ENCODE measurements at regions not wholly inside any gene's neighbourhood (a gene's known extent, or its start where the extent isn't known, plus 50 kb on each side); places are given as distances from the start of the nearest gene placed in this dataset.

DNA sequence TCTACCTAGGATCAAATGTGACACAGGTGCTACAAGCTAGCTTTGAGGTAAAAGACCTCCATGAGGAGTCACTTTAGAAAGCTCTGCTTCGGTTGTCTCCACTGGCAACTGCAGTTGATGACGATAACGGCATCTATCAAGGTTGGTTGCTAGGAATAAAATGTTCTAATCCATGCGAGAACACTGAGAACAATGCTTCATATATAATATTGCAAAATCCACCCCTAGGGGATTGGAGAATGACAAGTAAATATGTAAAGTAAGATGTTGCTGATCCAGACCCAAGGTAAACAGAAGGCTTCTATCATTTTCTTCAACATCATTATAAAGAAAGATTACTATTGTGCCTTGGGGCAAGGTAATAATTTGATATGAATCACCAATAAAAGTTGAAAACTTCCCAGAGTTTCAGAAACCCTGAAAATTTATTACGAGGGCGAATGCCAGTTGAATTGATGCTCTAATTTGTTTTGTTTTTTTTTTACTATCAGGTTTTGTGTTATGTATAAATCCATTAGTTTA lies 1003.4 kb downstream of the CDH18 start (continued):
- TF ChIP-seq, protein P1, sequence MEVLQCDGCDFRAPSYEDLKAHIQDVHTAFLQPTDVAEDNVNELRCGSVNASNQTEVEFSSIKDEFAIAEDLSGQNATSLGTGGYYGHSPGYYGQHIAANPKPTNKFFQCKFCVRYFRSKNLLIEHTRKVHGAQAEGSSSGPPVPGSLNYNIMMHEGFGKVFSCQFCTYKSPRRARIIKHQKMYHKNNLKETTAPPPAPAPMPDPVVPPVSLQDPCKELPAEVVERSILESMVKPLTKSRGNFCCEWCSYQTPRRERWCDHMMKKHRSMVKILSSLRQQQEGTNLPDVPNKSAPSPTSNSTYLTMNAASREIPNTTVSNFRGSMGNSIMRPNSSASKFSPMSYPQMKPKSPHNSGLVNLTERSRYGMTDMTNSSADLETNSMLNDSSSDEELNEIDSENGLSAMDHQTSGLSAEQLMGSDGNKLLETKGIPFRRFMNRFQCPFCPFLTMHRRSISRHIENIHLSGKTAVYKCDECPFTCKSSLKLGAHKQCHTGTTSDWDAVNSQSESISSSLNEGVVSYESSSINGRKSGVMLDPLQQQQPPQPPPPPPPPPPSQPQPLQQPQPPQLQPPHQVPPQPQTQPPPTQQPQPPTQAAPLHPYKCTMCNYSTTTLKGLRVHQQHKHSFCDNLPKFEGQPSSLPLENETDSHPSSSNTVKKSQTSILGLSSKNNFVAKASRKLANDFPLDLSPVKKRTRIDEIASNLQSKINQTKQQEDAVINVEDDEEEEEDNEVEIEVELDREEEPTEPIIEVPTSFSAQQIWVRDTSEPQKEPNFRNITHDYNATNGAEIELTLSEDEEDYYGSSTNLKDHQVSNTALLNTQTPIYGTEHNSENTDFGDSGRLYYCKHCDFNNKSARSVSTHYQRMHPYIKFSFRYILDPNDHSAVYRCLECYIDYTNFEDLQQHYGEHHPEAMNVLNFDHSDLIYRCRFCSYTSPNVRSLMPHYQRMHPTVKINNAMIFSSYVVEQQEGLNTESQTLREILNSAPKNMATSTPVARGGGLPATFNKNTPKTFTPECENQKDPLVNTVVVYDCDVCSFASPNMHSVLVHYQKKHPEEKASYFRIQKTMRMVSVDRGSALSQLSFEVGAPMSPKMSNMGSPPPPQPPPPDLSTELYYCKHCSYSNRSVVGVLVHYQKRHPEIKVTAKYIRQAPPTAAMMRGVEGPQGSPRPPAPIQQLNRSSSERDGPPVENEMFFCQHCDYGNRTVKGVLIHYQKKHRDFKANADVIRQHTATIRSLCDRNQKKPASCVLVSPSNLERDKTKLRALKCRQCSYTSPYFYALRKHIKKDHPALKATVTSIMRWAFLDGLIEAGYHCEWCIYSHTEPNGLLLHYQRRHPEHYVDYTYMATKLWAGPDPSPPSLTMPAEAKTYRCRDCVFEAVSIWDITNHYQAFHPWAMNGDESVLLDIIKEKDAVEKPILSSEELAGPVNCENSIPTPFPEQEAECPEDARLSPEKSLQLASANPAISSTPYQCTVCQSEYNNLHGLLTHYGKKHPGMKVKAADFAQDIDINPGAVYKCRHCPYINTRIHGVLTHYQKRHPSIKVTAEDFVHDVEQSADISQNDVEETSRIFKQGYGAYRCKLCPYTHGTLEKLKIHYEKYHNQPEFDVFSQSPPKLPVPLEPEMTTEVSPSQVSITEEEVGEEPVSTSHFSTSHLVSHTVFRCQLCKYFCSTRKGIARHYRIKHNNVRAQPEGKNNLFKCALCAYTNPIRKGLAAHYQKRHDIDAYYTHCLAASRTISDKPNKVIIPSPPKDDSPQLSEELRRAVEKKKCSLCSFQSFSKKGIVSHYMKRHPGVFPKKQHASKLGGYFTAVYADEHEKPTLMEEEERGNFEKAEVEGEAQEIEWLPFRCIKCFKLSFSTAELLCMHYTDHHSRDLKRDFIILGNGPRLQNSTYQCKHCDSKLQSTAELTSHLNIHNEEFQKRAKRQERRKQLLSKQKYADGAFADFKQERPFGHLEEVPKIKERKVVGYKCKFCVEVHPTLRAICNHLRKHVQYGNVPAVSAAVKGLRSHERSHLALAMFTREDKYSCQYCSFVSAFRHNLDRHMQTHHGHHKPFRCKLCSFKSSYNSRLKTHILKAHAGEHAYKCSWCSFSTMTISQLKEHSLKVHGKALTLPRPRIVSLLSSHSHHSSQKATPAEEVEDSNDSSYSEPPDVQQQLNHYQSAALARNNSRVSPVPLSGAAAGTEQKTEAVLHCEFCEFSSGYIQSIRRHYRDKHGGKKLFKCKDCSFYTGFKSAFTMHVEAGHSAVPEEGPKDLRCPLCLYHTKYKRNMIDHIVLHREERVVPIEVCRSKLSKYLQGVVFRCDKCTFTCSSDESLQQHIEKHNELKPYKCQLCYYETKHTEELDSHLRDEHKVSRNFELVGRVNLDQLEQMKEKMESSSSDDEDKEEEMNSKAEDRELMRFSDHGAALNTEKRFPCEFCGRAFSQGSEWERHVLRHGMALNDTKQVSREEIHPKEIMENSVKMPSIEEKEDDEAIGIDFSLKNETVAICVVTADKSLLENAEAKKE (CRISPR knock-in tag; IDR thresholded peaks at IDR 0.05) = no peak
- TF ChIP-seq ZNF114 (CRISPR knock-in tag; IDR thresholded peaks at IDR 0.05) (no peak), CTCF (conservative IDR thresholded peaks at IDR 0.05; ENCODE audit: low read depth in 2 of 2) (no peak), ZNF331 (CRISPR knock-in tag; IDR thresholded peaks at IDR 0.05; ENCODE audit: low read depth) (no peak), JUNB (IDR thresholded peaks at IDR 0.05; ENCODE audit: unreplicated experiment) (no peak), ETS1 (IDR thresholded peaks at IDR 0.05) (no peak), NANOG (IDR thresholded peaks at IDR 0.05; ENCODE audit: borderline replicate concordance) (no peak), EZH2 (IDR thresholded peaks at IDR 0.05; ENCODE audit: low read depth, unreplicated experiment) (no peak)
